ENCODE measurements at regions not wholly inside any gene's neighbourhood (a gene's known extent, or its start where the extent isn't known, plus 50 kb on each side); places are given as distances from the start of the nearest gene placed in this dataset.

DNA sequence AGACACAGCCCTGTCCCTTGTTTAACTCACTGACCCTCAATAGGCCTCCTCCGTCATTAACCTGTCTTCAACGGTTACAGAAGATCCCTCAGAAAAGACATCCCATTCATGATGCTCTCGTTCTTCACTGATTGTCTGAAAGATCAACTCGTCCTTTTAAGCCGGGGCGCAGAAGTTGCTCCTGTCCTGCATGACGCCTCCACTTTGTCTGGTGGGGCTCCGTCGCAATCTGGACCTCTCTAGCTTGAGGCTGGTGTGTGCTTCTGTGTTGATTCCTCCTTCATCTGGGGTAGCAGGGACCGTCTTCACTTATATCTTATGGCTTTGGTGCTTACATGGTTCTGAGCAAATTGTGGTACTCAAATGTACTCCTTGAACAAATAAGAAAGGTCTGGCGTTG is 766.0 kb upstream of the PCDH9 start:
- Mint-ChIP-seq H3K4me1 (ENCODE audit: low read depth) (no peaks in the 10 kb centered on the region), H3K9me3 (ENCODE audit: low read depth) (no peaks in the 10 kb centered on the region), H3K36me3 (ENCODE audit: low read depth) (no peaks in the 10 kb centered on the region), H3K27me3 (ENCODE audit: low read depth) (no peaks in the 10 kb centered on the region), H3K27ac (ENCODE audit: unreplicated experiment) (no peak overlapping the region), H3K4me3 (ENCODE audit: unreplicated experiment) (no peak overlapping the region)
- TF ChIP-seq CTCF (IDR thresholded peaks at IDR 0.05): no peak
- DNase-seq (ENCODE audit: low spot score): peak; percentile 49

DNA sequence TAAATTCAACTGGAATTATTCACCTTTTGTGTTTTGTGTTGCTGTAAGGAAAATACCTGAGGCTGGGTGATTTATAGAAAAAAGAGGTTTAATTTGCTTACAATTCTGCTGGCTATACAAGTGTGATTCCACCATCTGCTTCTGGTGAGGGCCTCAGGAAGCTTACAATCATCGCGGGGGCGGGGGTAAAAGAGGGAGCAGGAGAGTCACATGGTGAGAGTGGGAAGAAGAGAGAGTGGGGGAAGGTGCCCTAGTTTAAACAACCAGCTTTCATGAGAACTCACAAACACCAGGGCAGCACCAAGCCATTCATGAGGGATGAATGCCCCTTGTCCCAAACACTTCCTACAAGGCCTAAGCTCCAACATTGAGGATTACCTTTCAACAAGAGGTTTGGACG is 760.7 kb upstream of the PCDH9 start:
- H3K4me3 Mint-ChIP-seq (ENCODE audit: unreplicated experiment): no peak overlapping the region
- DNase-seq (ENCODE audit: low spot score): peak; percentile 43
- H3K27me3 Mint-ChIP-seq (ENCODE audit: low read depth): no peaks in the 10 kb centered on the region
- H3K4me1 Mint-ChIP-seq (ENCODE audit: low read depth): no peaks in the 10 kb centered on the region
- H3K36me3 Mint-ChIP-seq (ENCODE audit: low read depth): no peaks in the 10 kb centered on the region
- H3K9me3 Mint-ChIP-seq (ENCODE audit: low read depth): peaks cover 3% of the 10 kb centered on the region
- H3K27ac Mint-ChIP-seq (ENCODE audit: unreplicated experiment): no peak overlapping the region
- TF ChIP-seq CTCF (IDR thresholded peaks at IDR 0.05): no peak

GRCh38 chr13:67986234-67986633 is 756.1 kb upstream of the PCDH9 start:
- H3K4me1 Mint-ChIP-seq (ENCODE audit: low read depth): peaks cover 3% of the 10 kb centered on the region
- no peaks in the 10 kb centered on the region for H3K36me3 Mint-ChIP-seq (ENCODE audit: low read depth)
- H3K4me3 Mint-ChIP-seq (ENCODE audit: unreplicated experiment): no peak overlapping the region
- no peak for DNase-seq (ENCODE audit: low spot score)
- no peaks in the 10 kb centered on the region for H3K27me3 Mint-ChIP-seq (ENCODE audit: low read depth)
- H3K9me3 Mint-ChIP-seq (ENCODE audit: low read depth): peaks cover 3% of the 10 kb centered on the region
- no peak for TF ChIP-seq CTCF (IDR thresholded peaks at IDR 0.05)
- no peak overlapping the region for H3K27ac Mint-ChIP-seq (ENCODE audit: unreplicated experiment)

DNA sequence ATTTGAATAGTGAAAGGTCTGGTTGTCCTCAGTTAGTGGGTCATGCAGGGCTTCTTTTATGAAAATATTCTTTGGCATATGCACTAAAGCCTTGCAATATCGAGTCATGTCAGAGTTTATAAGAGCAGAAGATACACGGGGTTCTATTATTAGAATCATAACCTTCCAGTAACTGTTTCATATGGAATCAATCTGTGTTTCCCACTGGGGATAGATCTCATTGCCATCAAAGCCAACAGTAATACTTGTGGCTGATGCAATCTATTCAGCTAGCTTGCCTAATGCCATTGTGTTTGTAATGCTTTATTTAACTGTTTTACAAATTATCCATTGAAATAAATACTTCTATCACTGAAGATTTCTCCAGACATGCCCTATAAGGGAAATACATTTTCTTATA is 746.9 kb upstream of the PCDH9 start:
- no peak for TF ChIP-seq CTCF (IDR thresholded peaks at IDR 0.05)
- no peaks in the 10 kb centered on the region for H3K4me1 Mint-ChIP-seq (ENCODE audit: low read depth)
- H3K27ac Mint-ChIP-seq (ENCODE audit: unreplicated experiment): no peak overlapping the region
- no peaks in the 10 kb centered on the region for H3K27me3 Mint-ChIP-seq (ENCODE audit: low read depth)
- H3K36me3 Mint-ChIP-seq (ENCODE audit: low read depth): no peaks in the 10 kb centered on the region
- no peak for DNase-seq (ENCODE audit: low spot score)
- H3K9me3 Mint-ChIP-seq (ENCODE audit: low read depth): peaks cover 2% of the 10 kb centered on the region
- H3K4me3 Mint-ChIP-seq (ENCODE audit: unreplicated experiment): no peak overlapping the region

DNA sequence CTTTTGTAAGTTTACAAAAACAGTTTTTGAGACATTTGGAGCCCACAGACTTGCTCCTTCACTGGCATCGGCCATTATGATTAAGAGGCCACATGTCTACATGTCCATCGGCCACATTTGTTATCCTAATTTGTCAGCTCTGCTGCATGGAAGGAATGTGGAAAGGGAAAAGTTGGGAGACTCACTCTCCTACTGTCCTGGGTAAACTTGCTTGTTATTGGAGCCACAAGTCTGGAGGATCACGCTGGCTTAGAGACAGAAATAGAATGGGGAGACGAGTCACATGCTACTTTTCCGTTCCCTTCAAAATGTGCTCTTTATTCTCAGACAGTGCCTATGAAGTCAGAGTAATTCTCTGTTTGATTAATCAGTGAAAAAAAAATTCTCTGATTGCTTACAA is 741.2 kb upstream of the PCDH9 start:
- no peak for DNase-seq (ENCODE audit: low spot score)
- no peak overlapping the region for H3K4me3 Mint-ChIP-seq (ENCODE audit: unreplicated experiment)
- no peak overlapping the region for H3K27ac Mint-ChIP-seq (ENCODE audit: unreplicated experiment)
- no peaks in the 10 kb centered on the region for H3K36me3 Mint-ChIP-seq (ENCODE audit: low read depth)
- H3K4me1 Mint-ChIP-seq (ENCODE audit: low read depth): peaks cover 4% of the 10 kb centered on the region
- H3K9me3 Mint-ChIP-seq (ENCODE audit: low read depth): peaks cover 2% of the 10 kb centered on the region
- no peaks in the 10 kb centered on the region for H3K27me3 Mint-ChIP-seq (ENCODE audit: low read depth)
- no peak for TF ChIP-seq CTCF (IDR thresholded peaks at IDR 0.05)
